ENCODE measurements at regions not wholly inside any gene's neighbourhood (a gene's known extent, or its start where the extent isn't known, plus 50 kb on each side); places are given as distances from the start of the nearest gene placed in this dataset.

- Histone ChIP-seq H4K20me1 (ENCODE audit: insufficient read depth, low read length) (no peaks in the 10 kb centered on the region), H3K9me3 (ENCODE audit: low read length) (no peaks in the 10 kb centered on the region), H3K9ac (ENCODE audit: low read length) (no peak overlapping the region), H3K4me1 (ENCODE audit: insufficient read depth, low read length, severe bottlenecking) (no peaks in the 10 kb centered on the region), H3F3A (ENCODE audit: insufficient read depth, low read length) (no peaks in the 10 kb centered on the region), H3K4me3 (ENCODE audit: low read depth, low read length, poor library complexity, severe bottlenecking) (no peak overlapping the region), H3K79me2 (ENCODE audit: insufficient read depth, low read length) (no peaks in the 10 kb centered on the region), H3K27me3 (ENCODE audit: insufficient read depth, low read length) (no peaks in the 10 kb centered on the region), H3K27ac (ENCODE audit: low read depth, low read length, poor library complexity, severe bottlenecking) (no peak overlapping the region), H3K4me2 (ENCODE audit: low read length) (no peak overlapping the region), H3K36me3 (ENCODE audit: insufficient read depth, low read length) (no peaks in the 10 kb centered on the region), H2AFZ (ENCODE audit: low read length) (no peak overlapping the region), H3K9me2 (ENCODE audit: low read depth, low read length) (no peaks in the 10 kb centered on the region)
- no peak for TF ChIP-seq EZH2 (IDR thresholded peaks at IDR 0.05; ENCODE audit: borderline replicate concordance, low read length)
- no peak for TF ChIP-seq CTCF (IDR thresholded peaks at IDR 0.05; ENCODE audit: low read length)
Measured at GRCh38 chr5:133840168-133840567, 128.3 kb downstream of the C5orf15 start.

- Histone ChIP-seq H3K79me2 (ENCODE audit: insufficient read depth, low read length) (no peaks in the 10 kb centered on the region), H3K4me2 (ENCODE audit: low read length) (no peak overlapping the region), H4K20me1 (ENCODE audit: insufficient read depth, low read length) (no peaks in the 10 kb centered on the region)
Measured at GRCh38 chr5:133839721-133840120, 128.7 kb downstream of the C5orf15 start.

GRCh38 chr5:133839090-133839489 lies 129.3 kb downstream of the C5orf15 start:
- no peak overlapping the region for H3K4me2 ChIP-seq (ENCODE audit: low read length)
- H4K20me1 ChIP-seq (ENCODE audit: insufficient read depth, low read length) = no peaks in the 10 kb centered on the region
- no peaks in the 10 kb centered on the region for H3K79me2 ChIP-seq (ENCODE audit: insufficient read depth, low read length)
- no peak overlapping the region for H3K4me3 ChIP-seq (ENCODE audit: low read depth, low read length, poor library complexity, severe bottlenecking)
- no peaks in the 10 kb centered on the region for H3K27me3 ChIP-seq (ENCODE audit: insufficient read depth, low read length)
- H2AFZ ChIP-seq (ENCODE audit: low read length) = no peak overlapping the region
- no peak overlapping the region for H3K27ac ChIP-seq (ENCODE audit: low read depth, low read length, poor library complexity, severe bottlenecking)
- no peaks in the 10 kb centered on the region for H3F3A ChIP-seq (ENCODE audit: insufficient read depth, low read length)
- H3K9me2 ChIP-seq (ENCODE audit: low read depth, low read length) = no peaks in the 10 kb centered on the region
- H3K4me1 ChIP-seq (ENCODE audit: insufficient read depth, low read length, severe bottlenecking) = no peaks in the 10 kb centered on the region
- H3K9me3 ChIP-seq (ENCODE audit: low read length) = no peaks in the 10 kb centered on the region
- no peak overlapping the region for H3K9ac ChIP-seq (ENCODE audit: low read length)
- TF ChIP-seq EZH2 (IDR thresholded peaks at IDR 0.05; ENCODE audit: borderline replicate concordance, low read length) (no peak), CTCF (IDR thresholded peaks at IDR 0.05; ENCODE audit: low read length) (no peak)
- H3K36me3 ChIP-seq (ENCODE audit: insufficient read depth, low read length) = no peaks in the 10 kb centered on the region

More at GRCh38 chr5:133839721-133840120, 128.7 kb downstream of the C5orf15 start:
- no peaks in the 10 kb centered on the region for H3K36me3 ChIP-seq (ENCODE audit: insufficient read depth, low read length)
- no peak overlapping the region for H3K27ac ChIP-seq (ENCODE audit: low read depth, low read length, poor library complexity, severe bottlenecking)
- H3K4me3 ChIP-seq (ENCODE audit: low read depth, low read length, poor library complexity, severe bottlenecking) = no peak overlapping the region
- H3K4me1 ChIP-seq (ENCODE audit: insufficient read depth, low read length, severe bottlenecking) = no peaks in the 10 kb centered on the region
- H3K9me2 ChIP-seq (ENCODE audit: low read depth, low read length) = no peaks in the 10 kb centered on the region
- H3K27me3 ChIP-seq (ENCODE audit: insufficient read depth, low read length) = no peaks in the 10 kb centered on the region
- no peak overlapping the region for H2AFZ ChIP-seq (ENCODE audit: low read length)
- H3K9ac ChIP-seq (ENCODE audit: low read length) = no peak overlapping the region
- H3K9me3 ChIP-seq (ENCODE audit: low read length) = no peaks in the 10 kb centered on the region
- TF ChIP-seq EZH2 (IDR thresholded peaks at IDR 0.05; ENCODE audit: borderline replicate concordance, low read length) = no peak
- no peak for TF ChIP-seq CTCF (IDR thresholded peaks at IDR 0.05; ENCODE audit: low read length)
- H3F3A ChIP-seq (ENCODE audit: insufficient read depth, low read length) = no peaks in the 10 kb centered on the region

All from OCI-LY1 (cell line).